Epidermal melanocyte (primary cell): ENCODE measurements at regions not wholly inside any gene's neighbourhood (a gene's known extent, or its start where the extent isn't known, plus 50 kb on each side); places are given as distances from the start of the nearest gene placed in this dataset.
A peak's percentile ranks its signal among the peaks of the same experiment; 100 is the strongest.

Source experiments
- DNase-seq: peaks from one replicate; pipeline ENCODE4 v3.0.0; 2011; ENCODE audit warnings: low spot score; ENCODE audit not compliant: insufficient read length

DNA sequence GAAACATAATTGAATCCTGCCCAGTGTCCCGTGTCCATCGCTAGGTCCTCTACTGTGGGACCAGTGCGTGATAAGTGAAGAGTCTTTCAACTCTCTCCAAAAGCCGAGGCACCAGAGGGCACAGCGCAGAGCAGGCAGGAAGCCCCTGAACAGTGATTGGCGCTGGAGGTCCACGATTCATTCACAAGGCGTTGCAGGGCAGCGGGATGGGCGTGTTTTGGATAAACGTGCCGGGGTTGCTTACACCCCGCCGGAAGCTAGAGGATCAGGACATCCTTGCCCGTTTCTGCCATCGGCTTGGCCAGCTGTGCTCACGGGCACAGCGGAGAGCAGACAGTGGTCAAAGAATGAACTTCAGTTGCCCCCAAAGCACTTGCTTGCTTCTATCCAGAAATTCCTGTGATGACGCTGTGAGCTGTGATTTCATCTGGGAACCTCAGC lies 86.0 kb upstream of the PFKP start:
- no peak for DNase-seq

DNA sequence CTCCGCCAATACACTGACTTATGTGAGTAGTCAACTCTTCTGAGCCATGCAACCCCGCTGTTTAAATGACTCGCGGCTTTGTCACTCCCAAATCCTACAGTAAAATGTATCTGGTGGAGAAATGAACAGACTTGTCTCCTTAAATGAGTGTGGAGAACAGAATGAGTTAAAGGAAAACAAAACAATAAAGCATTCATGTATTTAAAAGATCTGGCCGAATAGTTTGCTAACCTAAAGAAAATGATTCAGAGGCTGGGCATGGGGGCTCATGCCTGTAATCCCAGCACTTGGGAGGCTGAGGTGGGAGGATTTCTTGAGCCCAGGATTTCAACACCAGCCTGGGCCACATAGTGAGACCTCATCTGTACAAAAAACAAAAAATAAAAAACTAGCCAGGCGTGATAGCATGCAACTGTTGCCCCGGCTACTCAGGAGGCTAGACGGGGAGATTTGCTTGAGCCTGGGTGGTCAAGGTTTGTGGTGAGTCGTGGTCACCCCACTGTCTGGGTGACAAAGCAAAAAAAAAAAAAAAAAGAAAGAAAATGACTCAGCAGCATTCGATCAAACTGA lies 86.5 kb upstream of the PFKP start:
- no peak for DNase-seq

DNA sequence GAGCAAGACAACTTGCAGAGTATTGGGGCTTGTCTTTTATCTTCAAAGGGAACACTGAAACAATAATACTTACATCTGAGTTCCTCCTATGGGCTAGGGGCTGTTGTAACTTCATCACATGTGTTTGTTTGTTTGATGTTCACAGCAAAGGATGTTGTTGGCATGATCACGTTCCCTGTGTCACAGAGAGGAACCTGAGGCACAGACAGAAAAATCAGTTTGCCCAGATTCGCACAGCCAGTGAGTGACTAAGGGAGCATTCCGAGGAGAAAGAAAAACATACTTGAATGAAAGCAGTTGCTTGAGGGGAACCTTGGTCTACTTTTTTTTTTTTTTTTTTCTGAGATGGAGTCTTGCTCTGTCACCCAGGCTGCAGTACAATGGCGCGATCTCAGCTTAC lies 87.2 kb upstream of the PFKP start:
- no peak for DNase-seq

DNA sequence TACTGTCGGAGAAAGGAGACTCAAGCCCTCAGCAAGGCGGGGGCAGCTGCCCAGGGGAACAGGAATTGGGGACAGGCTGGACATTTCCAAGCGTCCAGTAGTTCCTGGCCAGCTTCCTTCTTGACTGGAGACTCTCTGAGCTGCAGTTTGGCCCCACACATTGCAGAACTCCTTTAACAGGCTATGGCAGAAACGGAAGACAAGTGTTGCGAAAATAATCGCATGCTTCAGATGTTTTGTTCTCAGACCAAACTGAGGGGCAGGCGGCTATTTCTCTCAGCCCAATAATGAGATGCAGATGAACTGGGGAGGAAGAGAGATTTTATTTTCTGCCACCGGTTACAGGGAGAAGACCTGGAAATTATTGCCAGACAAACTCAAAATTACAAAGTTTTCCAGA lies 88.0 kb upstream of the PFKP start:
- no peak for DNase-seq

DNA sequence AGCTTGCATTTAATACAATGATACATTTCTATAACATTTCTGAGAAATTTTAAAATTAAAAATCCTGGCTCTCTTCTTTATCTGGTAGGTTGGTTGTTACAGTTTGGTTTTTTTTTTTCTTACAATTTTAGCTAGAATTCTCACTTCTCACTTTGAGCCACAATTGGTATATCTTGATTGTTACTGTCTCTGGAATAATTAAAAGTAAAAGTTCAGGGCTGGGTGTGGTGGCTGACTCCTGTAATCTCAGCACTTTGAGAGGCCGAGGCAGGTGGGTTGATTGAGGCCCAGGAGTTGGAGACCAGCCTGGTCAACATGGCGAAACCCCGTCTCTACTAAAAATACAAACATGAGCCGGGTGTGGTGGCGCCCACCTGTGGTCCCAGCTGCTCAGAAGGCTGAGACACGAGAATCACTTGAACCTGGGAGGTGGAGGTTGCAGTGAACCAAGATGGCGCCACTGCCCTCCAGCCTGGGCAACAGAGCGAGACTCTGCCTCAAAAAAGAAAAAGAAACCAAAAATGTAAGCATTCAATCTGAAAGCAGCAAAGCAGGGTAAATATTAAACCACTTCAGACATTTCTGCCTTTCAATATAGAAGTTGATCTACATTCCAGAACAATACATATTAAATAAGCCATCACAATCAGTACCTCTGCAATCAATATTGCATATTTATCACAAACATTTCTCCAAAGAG lies 88.6 kb upstream of the PFKP start:
- DNase-seq: no peak

DNA sequence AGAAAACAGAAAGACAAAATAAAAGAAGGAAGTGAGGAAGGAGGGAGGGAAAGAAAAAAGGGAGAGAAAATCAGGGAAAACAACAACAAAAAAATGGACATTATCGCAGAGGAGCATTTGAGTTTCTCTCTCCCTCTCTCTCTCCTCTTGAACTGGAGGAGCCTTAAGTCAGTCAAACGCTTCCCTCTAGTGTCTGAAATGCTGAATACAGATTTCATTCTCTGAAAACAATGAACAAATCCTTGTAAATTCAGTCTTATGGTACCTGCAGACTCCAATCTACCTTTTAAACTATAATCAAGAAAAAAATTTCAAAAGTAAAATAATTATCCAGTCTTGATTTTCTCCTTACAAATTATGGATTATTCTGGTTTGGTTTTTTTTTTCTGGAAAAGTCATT lies 89.2 kb upstream of the PFKP start:
- peak; percentile 33 for DNase-seq

DNA sequence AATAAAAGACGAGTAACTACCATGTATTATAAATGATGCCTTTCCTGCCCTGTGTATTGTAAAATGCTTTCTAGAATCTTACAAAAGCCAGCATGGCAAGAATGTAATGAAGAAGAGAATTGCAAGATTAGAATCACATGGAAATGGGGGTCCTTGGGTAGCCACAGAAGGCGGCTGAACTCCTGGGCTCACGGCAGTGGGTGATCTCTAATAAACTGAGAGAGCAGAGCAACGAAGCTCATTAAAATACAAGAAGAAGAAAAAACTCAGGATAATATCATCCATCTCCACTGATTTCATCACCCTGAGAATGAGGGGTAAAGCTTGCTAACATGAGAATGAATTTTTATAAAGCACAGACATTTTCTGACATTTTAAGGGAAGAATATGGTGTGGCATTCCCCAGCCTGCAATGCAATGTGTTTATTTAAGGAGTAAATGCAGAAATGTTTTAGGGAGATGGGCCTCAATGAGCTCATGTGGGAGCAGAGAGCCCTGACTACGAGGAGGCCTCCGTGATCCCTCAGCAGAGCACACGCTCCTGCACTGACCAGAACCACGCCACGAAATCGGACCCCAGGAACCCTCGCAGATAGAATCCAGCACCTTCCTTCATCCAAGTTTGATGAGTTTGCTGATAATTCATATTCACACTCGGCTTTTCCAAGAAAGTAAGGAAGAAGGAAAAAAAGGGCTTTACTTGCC lies 92.7 kb upstream of the PFKP start:
- DNase-seq: no peak

DNA sequence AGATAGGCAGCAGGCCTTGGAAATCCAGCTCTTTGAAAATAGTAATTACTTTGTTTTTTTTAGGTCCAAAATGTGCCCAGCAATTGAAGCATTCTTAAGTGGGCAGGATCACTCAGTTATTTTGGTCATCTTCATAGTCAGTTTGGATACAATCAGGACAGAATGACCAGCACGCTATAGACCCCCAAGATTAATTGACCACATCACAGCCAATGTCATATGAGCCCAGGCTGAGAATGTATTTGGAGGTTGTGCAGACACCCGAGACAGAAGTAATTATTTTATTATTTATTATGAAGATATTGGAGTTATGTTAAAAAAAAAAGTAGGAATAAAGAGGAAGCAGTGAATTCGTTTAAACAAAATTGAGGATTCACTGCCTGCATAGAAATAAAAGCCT lies 93.3 kb upstream of the PFKP start:
- no peak for DNase-seq

DNA sequence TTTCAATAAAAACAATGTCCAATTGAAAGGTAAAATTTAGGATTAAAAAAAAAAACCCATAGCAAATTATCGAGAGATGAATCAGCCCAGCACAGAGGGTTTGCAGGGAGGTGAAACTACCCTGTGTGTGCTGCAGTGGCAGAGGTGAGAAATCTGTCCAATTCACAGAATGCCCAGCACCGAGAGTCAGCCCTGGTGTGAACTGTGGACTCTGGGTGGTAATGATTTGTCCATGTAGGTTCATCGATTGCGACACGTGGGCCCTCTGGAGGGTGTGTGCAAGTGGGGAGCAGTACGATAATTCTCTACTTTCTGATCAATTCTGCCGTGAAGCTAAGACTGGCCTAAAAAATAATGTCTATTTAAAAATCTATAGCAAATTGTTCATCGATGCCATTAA lies 94.5 kb upstream of the PFKP start:
- no peak for DNase-seq

DNA sequence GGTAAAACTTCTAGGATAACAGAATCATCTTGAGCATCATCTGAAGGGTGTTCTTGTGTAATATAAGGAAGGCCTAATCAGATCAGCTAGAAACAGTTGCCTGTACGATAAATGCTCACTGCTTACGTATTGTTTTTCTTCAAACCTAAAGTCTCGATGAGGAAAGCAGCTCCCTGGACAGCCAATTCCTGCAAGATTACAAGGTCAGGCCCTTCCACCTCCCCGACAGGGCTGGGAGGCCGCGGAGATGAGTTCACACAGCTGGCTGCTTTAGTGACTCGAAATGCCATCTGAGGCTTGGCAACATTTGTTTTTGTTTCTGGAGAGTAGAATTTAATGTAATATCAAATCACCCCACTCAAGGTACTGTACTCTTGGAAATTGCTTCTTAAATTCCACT lies 95.1 kb upstream of the PFKP start:
- DNase-seq: no peak

DNA sequence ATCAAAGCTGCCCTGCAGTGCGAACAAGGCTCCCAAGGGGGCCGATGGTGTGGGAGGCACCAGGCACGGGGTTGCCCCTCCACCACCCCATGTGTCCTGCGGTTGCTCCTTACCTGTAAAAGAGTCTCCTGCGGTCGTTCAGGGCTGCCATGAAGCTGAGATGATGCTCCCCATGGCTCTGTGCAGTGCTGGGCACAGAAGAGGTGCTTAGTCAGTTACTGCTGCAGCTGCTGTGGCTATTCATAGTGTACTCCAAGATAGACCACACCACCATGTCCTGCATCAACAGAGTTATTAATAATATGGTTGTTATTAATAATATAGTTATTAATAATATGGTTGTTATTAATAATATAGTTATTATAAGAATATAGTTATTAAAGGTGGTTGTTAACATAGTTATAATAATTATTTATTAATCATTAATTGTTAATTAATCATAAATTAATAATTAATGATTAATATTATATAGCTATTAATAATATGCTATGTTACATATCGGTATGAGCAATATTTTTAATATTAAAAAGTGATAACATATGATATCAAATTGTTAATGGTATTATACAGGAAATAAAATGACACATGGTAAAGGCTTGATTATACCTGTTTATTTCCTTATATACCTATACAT lies 97.0 kb upstream of the PFKP start:
- DNase-seq: no peak

DNA sequence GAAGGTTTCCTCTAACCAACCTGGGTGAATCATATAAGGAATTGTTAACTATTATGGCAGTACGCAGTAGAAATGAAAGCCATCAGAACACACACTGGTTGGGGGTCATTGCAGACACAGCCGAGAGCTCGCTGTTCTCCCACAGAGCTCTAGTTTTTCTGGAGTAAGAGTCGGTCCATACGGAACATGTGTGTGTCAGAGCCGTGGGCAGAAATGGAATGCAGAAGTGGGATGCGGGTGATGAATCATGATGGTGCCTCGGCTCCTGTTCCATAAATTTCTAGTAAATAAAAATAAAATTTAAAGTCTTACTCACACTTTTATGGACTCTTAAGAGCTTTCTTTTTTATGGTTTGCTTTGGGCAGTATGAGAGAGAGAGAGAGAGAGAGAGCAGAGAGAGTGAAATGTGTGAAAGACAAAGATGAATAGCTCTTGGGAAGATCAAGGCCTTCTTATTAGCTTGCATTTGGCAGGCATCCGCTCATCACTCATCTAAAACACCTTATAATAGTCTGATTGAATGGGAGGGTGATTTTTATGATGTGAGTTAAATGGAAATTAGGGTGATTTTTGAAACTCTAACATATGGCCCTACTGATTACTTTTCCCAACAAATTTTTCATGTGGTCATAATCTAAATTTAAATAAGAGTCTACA lies 98.8 kb upstream of the PFKP start:
- DNase-seq: no peak

DNA sequence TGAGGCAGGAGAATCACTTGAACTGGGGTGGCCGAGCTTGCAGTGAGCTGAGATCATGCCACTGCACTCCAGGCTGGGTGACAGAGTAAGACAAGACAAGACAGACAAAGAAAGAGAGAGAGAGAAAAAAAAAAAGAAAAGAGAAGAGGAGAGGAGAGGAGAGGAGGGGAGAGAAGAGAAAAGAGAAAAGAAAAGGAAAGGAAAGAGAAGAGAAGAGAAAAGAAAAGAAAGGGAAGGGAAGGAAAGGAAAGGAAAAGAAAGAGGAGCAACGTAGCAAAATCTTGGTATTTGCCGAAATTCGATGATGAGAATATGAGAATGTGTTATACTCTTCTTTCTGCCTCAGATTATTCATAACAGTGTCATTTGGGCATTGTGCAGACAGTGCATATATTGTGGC lies 101.2 kb upstream of the PFKP start:
- no peak for DNase-seq

DNA sequence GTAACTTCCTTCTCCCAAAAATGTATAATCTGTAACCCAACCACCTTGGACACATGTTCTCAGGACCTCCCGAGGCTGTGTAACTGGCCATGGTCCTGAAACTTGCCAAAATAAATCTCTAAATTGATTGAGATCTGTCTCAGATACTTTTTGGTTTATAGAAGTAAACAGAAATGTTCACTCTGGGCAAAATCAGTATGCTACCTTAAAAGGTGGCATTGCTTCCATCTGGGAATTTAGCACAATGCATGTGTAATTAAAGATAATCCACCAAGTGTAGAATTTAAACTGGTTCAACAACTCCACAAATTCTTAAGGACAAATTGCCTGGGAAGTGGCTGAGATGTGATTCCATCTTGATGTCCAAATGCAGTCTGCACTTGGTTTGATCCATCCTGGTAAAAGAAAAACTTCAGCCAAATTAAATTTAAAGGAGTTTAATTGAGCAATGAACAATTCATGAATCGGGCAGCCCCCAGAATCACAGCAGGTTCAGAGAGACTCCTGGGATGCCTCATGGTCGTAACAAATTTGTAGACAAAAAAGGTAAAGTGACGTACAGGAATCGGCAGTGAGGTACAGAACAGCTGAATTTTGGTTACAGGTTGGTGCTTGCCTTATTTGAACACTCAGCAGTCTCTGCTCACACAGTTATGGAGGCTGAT lies 102.6 kb upstream of the PFKP start:
- no peak for DNase-seq

DNA sequence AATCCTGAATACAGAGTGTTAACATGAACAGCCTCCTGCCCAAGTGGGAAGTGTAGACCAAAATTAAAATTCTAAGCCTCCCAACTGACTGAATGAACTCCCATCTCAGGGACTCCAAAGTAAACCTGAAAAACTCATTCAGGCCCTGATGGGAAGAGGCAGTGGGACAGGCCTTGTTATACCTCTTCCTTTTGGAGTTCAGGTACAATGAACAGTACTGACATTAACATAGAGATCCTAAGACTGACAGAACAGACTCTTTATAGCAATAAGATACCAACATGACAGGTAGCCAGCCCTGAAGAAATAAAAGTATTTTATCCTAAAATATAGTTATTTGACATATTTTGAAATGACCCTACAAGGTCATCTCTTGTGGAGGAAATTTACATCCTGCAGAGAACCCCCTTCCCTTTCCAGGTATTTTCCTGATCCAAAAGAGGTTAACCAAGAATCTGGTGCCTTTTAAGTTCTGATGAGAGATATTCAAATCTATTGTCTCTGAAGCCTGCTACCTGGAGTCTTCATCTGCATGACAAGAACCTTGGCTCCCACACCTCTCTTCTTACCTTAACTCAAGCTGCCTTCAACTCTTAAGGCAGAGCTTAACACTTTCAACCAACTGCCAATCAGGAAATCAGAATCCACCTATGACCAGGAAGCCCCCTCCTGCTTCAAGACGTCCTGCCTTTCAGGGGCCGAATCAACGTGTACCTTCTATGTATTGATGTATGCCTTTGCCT lies 103.3 kb upstream of the PFKP start:
- DNase-seq: no peak

DNA sequence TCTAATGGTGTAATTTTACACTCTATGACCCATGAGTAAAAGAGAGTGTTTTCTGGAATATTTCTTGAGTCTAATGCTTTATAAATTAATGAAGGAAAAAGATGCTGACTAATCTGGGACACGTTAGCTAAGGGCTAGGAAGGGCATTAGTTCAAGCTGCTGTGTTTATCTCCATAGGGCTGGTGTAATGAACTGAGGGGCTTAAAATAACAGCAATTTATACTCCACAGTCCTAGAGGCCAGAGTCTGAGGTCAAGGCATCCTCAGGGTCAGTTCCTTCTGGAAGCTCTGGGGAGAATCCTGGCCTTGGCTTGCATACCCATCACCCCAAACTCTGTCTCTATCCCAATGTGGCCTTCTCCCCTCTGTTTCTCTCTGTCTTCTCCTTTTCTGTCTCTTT lies 105.2 kb upstream of the PFKP start:
- DNase-seq: no peak

DNA sequence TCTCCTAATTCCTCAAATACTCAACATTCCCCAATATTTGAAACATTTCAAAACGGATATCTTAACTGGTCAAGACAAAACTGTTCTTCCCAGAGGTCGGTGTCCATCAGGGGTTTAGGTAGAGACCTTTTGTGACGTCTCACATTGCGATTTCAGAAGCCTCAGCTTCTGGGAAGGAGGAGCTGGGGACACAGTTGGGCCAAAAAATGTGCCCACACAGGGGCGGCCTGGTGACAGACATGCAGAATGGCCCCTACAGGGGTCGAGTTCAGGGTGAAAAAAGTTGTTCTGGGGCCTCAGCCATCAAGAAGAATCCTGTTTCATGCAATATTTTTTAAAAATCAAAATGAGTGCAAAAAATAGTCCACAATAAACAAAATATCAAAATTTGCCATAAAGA lies 108.7 kb upstream of the PFKP start:
- no peak for DNase-seq

DNA sequence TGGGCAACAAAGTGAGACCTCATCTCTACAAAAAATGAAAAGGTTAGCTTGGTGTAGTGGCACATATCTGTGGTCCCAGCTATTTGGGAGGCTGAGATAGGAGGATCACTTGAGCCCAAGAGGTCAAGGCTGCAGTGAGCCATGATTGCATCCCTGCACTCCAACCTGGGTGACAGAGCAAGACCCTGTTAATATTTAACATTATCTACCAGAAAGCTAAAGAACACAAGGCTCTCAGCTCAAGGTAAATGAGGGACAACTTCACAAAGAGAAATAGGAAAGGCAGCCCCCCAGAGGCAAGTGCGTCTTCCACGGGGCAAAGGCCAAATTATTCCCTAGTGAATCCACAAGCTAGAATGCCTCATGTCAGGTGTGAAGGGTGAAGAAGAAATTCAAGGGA lies 109.6 kb upstream of the PFKP start:
- no peak for DNase-seq

DNA sequence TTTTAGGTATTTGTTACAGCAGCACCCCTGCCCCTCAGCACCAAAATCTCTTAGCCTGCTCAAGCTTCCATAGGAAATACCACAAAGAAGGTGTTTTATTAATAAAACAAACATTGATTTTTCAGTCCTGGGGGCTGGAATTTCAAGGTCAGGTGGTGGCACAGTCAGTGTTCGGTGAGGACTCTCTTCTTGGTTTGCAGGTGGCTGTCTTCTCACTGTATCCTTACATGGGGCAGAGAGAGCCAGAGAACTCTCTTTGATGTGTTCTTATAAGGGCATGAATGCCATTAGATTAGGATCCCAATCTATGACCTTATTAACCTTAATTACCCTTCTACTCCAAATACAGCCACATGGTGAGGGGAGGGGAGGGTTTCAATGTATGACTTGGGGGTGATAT lies 112.3 kb upstream of the PFKP start:
- DNase-seq: no peak

DNA sequence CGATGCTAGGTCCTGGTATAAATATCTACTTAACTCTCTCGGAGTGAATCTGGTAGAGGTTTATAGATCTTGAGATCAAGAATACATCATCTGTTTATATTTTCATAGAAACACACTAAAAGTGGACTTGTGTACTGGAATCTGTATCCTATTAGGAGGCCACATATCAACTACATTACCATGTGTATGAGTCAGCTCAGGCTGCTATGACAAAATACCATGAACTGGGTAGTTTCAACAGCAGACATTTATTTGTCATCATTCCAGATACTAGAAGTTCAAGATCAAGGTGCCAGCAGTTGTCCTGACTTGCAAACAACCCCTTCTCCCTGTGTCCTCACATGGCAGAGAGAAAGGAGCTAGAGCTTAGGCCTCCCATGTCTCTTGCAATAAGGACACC lies 113.9 kb upstream of the PFKP start:
- DNase-seq: no peak
